Activated T-helper 1 cell treated with Interleukin-2 at 50 U/mL for 16 hours (primary cell): ENCODE measurements at regions not wholly inside any gene's neighbourhood (a gene's known extent, or its start where the extent isn't known, plus 50 kb on each side); places are given as distances from the start of the nearest gene placed in this dataset.

Source experiments
- DNase-seq: peaks from one replicate; pipeline ENCODE4 v3.0.0-alpha.2; 2020; ENCODE audit warnings: low read depth

DNA sequence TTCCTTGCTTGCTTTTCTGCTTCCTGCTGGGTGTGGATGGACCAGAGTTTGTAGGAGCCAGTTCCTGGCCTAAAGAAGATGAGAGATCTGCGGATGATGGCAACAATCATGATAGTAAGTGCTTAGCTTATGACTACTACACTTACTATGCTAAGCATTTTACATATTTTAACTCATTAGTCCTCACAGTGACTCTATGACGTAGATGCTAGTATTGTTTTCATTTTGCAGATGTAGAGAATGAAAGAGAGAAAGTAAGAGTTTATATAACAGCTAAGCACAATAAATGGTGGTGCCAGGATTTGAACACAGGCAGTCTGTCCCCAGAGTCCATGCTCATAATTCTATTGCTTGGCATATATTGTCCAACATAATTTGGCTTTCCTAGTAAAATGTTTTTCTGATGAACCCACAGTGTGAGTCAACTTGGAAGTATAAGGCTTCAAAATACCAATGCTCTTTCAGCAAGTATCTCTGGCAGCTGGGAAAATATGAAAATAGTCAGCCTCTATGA, 363.2 kb upstream of the DDHD1 start:
- DNase-seq, result no peak

DNA sequence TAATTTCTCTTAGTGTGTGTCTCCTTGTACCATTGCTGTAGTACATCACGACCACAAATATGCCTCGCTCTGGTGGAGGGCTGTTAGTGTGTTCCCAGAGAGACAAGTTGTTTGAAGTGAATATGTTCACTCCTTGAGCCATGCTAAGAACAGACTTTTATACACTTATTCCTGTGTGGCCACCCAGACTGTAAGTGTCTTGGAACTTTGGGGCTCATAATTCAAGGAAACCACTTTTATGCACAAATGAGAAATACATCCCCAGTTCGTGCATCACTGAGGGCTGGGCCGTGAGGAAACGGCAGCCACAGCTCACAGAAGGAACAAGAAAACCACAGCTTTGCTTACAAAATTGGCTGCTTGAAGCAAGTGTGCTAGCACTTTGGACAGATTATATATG, 362.2 kb upstream of the DDHD1 start:
- no peak for DNase-seq

DNA sequence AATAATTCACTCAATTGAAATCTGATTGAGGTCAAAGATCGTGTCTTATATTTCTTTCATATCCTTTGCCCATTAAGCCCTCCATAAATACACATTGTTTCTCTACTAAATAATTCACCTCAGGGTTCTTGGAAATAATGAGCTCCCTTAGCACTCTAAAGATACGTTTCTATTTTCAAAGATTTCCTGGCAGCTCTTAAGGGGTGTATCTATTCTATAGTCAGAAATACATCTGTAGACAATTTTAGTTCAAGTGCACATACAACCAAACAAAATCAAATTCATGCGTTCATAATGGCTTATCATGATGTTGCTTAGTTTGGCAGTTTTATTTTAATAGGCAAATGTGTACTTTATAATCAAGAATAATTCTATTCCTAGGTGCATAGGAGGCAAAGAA, 361.1 kb upstream of the DDHD1 start:
- DNase-seq, result no peak

DNA sequence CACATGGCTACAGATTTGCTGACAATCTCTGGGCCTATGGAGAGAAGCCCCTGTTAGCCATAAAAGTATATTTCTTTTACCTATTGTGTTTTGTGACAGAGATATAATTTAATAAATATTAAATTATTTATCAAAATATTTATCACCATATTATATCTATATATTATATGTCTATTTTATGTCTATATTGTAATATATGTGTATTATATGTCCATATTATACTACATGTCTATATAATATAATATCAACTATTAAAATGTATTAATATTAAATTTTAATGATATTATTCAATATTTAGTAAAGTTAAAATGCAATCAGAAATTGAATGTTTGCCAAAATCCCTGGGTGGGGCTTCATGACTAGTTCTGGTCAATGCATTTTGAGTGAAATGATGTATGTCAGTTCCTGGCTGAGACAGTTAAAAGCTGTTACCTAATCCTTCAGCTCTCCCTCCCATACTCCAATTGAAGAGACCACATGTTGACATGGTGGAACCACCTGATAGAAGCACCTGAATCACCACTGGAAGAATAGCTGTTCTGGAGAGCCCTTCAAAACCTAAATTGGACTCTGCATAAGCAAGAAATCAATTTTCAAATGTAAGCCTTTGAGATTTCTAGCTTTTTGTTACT, 357.3 kb upstream of the DDHD1 start:
- no peak for DNase-seq

DNA sequence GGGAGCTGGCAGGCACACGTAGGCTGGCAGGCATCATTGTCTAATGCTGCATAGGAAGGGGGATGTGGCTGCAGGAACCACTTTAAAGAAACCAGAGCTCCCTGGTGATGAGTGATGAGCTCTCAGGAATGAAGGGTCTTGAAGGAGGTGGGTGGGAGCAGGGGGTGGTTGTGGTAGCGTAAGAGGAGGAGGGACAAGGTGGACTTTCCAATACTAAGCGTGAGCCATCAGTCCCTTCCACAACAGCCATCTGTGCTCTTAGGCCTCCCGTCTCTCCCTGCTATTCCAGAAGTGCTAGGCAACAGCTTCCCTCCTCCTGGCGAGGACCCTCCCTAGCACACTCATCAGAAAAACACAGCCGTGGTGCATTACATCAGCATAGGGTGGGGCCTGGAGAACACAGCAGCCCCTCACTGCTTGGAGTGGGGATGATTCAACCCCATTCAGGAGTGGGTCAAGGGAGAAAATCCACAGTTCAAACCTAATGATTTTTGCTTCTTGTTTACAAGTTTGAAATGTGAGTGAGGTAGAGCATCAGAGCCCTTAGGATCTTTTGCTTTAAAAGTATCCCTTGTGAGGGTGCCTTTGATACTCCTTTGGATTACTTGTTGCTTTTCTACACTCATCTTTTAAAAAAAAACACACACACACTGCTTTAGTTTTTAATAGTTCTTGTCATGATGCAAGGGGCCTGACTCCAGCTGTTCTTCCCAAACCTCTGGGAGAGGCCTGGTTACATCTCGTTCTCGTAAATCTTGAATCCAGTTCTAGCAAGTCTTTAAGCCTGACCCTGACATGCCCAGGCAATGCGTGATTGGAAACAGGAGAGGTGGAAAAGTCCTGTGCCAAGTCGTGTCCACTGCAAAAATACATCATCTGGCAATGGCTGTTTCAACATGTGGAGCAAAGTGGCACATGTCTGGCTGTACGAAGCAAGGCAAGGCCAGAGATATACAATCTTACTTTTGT, 356.4 kb upstream of the DDHD1 start:
- DNase-seq, result no peak

DNA sequence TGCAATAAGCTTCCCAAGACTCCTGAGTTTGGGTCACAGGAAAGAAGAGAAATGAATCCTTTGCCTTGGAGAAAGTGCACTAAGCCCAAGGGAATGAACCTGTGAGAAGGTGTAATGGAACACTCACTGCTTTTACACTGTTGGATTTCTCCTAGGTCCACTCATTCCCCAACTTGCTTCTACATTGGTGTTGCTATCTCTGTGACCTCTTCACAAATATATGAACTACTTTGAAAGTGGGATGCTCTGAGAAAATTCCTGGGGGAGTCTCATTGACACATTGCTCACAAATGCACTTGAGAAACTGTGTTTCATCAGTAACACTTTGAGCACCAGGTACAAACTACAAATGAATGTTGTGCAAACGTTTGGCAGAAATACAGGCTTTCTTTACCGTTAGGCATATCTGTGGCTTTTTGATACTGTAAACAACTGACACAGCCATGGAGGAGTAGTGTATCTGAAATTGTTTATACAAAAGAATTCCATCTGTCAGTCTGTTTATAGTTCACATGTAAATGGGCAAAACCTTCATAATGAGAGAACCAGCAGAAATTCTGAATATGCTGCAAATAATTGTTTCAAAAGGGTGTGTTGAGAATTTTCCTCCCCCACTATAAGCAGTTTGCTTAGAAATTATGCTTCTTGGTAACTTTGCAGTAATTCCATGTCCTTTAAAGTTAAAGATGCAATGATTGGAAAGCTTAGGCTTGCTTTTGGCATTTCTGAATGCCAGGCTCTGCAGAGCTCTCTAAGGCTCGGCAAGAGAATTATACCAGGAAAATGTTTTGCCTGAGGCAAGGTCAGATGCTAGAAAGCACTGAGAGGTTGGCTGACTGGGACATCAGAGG, 348.5 kb upstream of the DDHD1 start:
- no peak for DNase-seq

DNA sequence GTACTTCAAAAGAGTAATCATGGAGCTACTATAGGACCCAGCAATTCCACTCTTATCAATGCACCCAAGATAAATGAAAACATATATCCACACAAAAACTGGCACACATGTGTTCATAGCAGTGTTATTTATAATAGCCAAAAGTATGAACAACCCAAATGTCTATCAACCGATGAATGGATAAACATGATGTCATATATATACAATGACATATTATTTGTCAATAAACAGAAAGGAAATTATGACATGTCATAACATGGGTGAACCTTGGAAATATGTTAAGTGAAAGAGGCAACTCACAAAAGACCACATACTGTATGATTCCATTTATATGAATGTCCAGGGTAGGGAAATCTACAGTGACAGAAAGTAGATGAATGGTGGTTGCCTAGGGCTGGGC, 347.1 kb upstream of the DDHD1 start:
- DNase-seq, result no peak

DNA sequence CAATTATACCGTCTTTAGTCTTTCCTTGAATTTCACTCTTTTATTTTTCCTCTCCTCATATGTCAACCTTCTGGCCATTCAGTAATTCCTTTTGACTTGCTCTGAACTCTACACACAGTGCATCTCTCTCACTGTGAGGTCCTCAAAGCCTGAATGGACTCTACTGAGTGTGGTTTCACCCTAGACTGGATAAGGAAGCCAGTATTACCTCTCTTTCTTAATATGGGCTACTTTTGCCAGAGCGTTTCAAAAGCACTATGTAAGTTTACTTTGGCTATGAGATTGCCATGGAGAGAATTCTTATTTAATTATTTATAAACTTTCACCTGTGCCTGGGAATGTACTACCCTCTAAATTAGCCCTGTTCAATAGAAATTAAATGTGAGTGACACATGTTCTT, 343.5 kb upstream of the DDHD1 start:
- no peak for DNase-seq

DNA sequence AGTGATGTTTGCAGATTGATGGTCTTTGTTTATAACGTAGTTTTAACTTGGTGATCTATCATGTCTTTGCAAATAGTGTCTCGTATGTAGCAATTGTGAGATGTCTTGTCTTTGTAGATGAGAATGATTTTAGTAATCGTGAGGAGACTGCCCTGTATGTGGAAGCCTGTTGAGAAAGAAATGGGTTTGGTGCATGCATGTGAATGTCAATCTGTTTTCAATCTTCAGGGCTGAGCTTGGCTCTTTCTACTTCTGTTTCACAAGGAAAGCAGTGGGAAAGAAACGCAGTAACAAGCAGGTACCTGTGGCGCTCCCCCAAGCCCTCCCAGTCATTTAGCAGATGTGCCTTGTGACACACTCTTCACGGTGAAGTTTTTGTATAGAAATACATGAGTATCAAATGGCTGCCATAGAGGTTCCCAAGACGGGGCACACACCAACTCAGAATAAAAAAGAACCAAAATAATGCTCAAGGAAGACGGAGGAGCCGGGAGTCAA, 342.8 kb upstream of the DDHD1 start:
- DNase-seq, result no peak

DNA sequence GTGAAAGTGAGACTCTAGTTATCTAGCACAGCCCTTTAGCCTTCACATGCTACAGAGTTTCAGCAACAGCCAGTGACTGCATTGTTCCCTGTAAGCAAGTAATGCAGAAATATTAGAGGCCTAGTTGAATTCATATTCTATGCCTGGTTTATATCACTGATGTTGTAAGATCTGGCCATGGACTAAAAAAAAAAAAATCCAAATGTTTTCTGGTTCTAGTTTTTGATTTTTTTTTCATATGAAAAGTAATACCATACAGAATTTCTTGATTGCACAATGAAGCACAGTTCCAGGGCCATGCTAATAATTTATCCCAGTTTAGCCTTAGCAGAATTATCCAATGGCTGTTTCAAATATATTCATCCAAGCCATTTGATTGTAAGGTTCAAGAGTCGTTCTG, 341.5 kb upstream of the DDHD1 start:
- DNase-seq, result no peak

DNA sequence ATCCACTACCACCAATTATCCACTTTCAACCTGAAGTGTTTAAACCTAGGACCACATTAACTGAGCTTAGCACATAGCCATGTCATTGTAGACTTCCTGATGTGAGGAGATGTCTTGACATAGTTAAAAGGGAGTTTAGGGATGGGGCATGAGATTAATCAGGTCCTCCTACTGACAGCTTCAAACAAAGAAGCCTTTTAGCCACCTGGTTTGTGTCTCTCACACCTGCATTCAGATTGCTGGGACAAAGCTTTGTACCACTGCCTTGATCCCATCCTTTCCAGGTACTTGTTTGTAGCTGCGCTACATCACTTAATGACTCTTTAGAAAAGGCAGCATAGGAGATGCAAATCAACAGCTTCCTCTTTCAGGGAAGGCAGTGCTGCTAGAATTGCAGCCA, 340.7 kb upstream of the DDHD1 start:
- no peak for DNase-seq

DNA sequence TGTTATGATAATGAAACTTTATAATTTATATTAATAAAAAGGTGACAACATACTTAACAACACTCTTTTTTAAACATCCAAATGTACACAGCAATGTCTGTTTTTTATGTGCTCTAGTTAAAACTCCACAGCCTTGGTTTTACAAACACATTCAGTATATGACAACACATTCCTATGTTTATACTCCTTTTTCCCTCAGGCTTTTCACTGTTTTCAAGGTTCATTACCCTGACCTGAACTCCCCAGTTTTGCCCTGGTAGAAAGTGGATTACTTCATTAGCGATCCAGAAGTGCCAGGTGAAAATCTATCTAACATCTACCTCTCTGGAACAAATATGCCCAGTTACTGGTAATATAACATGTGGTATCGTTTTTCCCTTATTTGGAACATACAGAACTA, 340.2 kb upstream of the DDHD1 start:
- no peak for DNase-seq

DNA sequence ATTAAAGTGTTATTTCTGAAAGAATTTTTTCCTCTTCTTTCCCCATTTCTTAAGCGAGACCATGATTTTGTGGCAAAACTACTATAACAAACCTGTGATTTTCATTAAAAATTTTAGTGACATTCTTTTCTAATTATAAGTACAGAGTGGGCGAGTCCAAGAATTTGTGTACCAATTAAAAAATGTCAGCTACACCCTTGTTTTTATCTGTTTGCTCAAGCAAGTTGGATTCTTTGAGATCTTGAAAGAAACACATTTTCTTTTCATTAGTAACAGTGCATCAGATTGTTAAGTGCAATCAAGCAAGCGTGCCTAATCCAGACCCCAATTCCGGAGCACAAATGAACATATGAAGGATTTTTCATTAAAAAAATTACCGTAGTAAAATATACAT, 338.8 kb upstream of the DDHD1 start:
- no peak for DNase-seq

DNA sequence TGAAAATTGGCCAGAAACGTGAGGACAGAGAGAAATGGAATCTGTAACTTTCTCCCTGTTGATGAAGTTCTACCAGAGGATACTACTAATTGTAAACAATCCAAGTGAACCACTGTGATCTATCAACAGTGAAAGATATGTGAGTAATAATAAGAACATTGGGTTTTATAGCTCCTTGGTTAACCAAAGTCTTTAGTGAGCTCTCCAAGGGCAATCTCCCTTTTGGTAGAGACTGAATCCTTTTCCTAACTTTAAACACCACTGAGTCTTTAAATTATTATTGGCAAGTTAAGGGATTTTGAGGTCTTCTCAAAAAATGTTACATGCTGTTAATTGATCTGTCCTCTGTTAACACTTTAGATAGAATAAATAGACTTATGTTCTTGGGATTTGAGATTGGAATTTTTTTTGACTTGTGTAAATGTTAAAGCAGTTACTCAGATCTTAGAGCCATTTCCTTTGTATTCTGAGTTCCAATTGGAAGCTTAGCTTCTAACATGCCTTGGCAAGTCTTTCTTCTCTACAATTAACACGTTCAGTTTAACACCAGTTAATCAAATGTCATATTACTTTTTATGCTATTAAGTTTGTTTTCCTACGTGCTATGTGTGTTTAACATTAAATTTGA, 338.2 kb upstream of the DDHD1 start:
- no peak for DNase-seq

DNA sequence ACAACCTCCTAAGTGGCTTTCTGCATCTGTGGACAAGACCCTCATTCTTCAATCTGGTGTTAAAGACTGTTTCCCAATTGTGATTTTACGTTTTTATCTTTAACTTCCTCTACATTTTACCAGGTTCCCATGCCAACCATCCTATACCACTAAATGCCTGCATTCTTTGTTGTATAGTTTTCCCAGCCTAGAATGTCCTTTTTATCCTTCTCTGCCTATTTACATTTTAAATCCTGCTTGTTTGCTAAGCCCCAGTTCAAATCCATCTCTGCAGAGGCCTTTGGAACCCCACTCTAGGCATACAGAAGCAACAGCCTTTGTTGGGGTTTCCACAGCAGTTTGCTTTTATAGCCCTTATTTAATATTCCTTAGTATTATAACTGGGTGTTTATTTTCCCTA, 325.1 kb upstream of the DDHD1 start:
- DNase-seq, result no peak

DNA sequence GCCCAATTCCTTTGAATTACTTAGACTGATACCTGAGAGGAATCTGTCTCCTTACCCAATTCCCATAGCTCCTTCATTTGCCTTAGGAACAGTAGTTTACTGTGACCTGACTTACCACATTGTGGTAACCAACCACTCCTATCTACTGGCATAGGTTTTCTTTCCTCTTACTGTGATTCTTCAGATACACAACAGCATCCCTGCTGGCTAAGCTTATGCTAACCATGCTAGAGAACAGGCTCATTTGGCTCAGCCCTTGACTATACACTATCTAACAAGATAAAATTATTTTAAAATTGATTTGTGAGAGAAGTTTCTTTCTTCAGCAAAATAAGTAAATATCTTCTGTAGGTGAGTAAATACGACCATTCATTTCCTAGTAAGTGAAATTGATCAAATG, 320.4 kb upstream of the DDHD1 start:
- DNase-seq, result no peak

DNA sequence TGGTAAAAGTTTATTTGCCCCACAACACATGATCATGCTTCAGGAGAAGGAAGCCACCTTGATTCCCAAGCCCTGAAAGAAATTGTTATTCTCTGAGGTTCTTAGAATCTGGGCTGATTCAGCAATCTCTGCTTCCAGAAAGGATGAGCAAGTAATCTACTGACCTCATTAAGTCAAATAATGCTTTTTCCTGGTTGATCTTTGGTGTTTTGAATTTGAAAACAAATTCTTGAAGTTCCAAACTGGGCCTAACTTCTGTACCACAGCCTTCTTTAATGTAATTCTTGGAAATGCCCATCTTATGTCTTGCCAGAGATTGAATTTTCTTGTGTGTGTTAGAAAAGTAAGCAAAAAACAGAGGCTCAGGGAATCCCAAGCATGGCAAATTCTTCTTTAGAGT, 319.2 kb upstream of the DDHD1 start:
- no peak for DNase-seq

DNA sequence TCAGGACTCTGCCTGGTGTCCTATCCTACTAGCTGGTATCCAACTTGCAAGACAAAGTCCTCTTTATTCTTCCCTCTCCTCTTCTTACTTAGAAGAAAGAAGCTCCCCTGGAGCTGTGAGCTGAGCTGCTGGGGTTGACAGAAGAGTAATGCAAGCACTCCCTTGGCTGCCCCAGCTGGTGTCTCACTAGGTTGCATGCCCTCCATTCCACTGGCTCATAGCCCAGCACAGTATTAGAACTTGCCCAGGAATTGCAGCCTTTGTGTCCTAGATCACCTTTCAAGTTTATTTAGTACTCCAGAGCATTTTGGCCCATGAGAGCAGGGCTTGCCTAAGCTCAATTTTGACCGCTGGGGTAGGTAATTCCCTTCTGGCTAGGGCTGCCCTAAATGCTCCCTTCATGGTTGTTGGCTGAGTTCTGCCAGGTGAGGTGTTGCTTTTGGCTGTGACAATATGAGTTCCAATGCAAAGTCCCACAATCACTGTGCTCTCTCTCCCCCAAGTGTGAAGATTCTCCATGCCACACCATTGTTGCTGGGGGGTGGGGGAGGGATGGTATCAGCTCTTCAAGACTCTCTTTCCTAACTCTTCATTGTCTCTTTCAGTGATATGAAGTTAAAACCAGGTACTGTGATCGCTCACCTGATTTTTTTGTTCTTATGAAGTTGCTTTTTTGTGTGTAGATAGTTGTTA, 317.4 kb upstream of the DDHD1 start:
- DNase-seq, result no peak

DNA sequence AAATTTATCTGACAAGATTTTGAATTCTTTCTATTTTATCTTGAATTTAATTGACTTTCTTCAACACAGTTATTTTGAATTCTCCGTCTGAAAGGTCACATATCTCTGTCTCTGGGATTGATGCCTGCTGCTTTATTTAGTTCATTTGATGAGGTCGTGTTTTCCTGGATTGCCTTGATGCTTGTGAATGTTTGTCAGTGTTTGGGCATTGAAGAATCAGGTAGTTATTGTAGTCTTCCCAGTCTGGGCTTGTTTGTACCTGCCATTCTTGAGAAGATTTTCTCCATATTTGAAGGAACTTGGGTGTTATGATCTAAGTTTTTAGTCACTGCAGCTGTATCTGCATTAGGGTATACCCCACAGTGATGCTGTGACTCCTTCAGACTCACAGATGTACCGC, 315.8 kb upstream of the DDHD1 start:
- no peak for DNase-seq

DNA sequence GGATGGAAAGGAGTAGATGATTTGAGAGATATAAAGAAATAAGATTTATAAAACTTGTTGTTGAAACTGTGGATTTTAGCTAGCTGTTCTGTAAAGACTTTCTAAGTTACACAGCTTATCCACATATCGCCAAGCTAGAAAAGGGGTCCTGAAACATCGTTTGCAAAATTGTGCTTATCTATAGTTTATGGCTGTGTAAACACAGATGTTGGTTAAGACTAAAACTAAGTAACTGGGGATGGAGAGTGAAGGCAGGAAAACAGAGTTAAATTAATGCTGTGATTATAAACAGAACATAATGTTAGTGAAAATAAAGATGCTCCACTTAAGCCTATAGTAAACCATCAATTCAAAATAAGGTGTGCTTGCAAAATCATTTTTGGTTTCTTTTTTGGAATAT, 311.3 kb upstream of the DDHD1 start:
- no peak for DNase-seq
